22Rv1 (cell line): ENCODE measurements at regions not wholly inside any gene's neighbourhood (a gene's known extent, or its start where the extent isn't known, plus 50 kb on each side); places are given as distances from the start of the nearest gene placed in this dataset.

ENCODE experiments used
- H3K27ac ChIP-seq: fragments of 450-650 bp; 2 replicates; pipeline ENCODE4 v1.5.1; 2017
- CTCF ChIP-seq: fragments of 450-650 bp; IDR thresholded peaks from 2 replicates; pipeline ENCODE4 v1.5.1; 2017; ENCODE audit warnings: mild to moderate bottlenecking
- ZFX ChIP-seq: fragments of 450-650 bp; IDR thresholded peaks from 2 replicates; pipeline ENCODE4 v1.6.1; 2017; ENCODE audit warnings: antibody characterized with exemption, borderline replicate concordance

- TF ChIP-seq ZFX, result no peak
- no peak overlapping the region for H3K27ac ChIP-seq
These were observed 80.4 kb downstream of the RFPL4B start for GRCh38 chr6:112427499-112427898.

- no peak for TF ChIP-seq ZFX
- no peak for TF ChIP-seq CTCF
- no peak overlapping the region for H3K27ac ChIP-seq
These were observed 81.3 kb downstream of the RFPL4B start for GRCh38 chr6:112428477-112428876.

- TF ChIP-seq CTCF (no peak), ZFX (no peak)
- no peak overlapping the region for H3K27ac ChIP-seq
These were observed 82.1 kb downstream of the RFPL4B start for GRCh38 chr6:112429226-112429625.

- TF ChIP-seq CTCF, result no peak
- no peak for TF ChIP-seq ZFX
- H3K27ac ChIP-seq, result no peak overlapping the region
These were observed 84.7 kb downstream of the RFPL4B start for GRCh38 chr6:112431803-112432202.

GRCh38 chr6:112432853-112433252, 85.7 kb downstream of the RFPL4B start:
- peak overlapping the region; percentile 29; the same call in 1 of the 2 replicates for H3K27ac ChIP-seq
- TF ChIP-seq ZFX, result no peak
- TF ChIP-seq CTCF, result no peak

- TF ChIP-seq CTCF (no peak), ZFX (no peak)
- peak overlapping the region; percentile 29; the same call in 1 of the 2 replicates for H3K27ac ChIP-seq
These were observed 86.3 kb downstream of the RFPL4B start for GRCh38 chr6:112433457-112433856.

GRCh38 chr6:112434896-112435435, 87.8 kb downstream of the RFPL4B start:
- no peak overlapping the region for H3K27ac ChIP-seq
- TF ChIP-seq CTCF (no peak), ZFX (no peak)

GRCh38 chr6:112437058-112437457, 89.9 kb downstream of the RFPL4B start:
- TF ChIP-seq CTCF (no peak), ZFX (no peak)
- no peak overlapping the region for H3K27ac ChIP-seq
